Endothelial cell (in vitro differentiated cells): ENCODE measurements at regions not wholly inside any gene's neighbourhood (a gene's known extent, or its start where the extent isn't known, plus 50 kb on each side); places are given as distances from the start of the nearest gene placed in this dataset.
"Not testable (repeated sequence)": the region's sequence is repeated elsewhere in the genome, so short reads cannot be mapped to it uniquely, and the experiment has no call there.

Experiments
- DNase-seq: peaks from one replicate; pipeline ENCODE4 v3.0.0; 2021; ENCODE audit warnings: low spot score
- H3K27ac Mint-ChIP-seq: one replicate; pipeline ENCODE4 v1.8.0; 2021; ENCODE audit warnings: mixed read lengths, inconsistent platforms; ENCODE audit not compliant: unreplicated experiment
- H3K27me3 Mint-ChIP-seq: one replicate; pipeline ENCODE4 v1.8.0; 2021; ENCODE audit warnings: mild to moderate bottlenecking, moderate library complexity, mixed read lengths, inconsistent platforms; ENCODE audit not compliant: unreplicated experiment
- H3K36me3 Mint-ChIP-seq: one replicate; pipeline ENCODE4 v1.8.0; 2021; ENCODE audit warnings: mild to moderate bottlenecking, low read depth, mixed read lengths, inconsistent platforms; ENCODE audit not compliant: unreplicated experiment
- H3K4me1 Mint-ChIP-seq: one replicate; pipeline ENCODE4 v1.8.0; 2021; ENCODE audit warnings: mild to moderate bottlenecking, mixed read lengths, inconsistent platforms; ENCODE audit not compliant: unreplicated experiment
- H3K4me3 Mint-ChIP-seq: one replicate; pipeline ENCODE4 v1.8.0; 2021; ENCODE audit warnings: mild to moderate bottlenecking, mixed read lengths, inconsistent platforms; ENCODE audit not compliant: unreplicated experiment
- H3K9me3 Mint-ChIP-seq: one replicate; pipeline ENCODE4 v1.8.0; 2021; ENCODE audit warnings: mixed read lengths, inconsistent platforms; ENCODE audit not compliant: unreplicated experiment
- CTCF ChIP-seq: fragments of 200-600 bp; sonication (generic); IDR thresholded peaks from one replicate; pipeline ENCODE4 v1.5.0; 2021; ENCODE audit warnings: antibody characterized with exemption; ENCODE audit not compliant: unreplicated experiment

GRCh38 chr2:111517050-111517720, 366.8 kb downstream of the ANAPC1 start:
- not testable (repeated sequence) for H3K27me3 Mint-ChIP-seq, DNase-seq, H3K9me3 Mint-ChIP-seq, H3K4me1 Mint-ChIP-seq, H3K27ac Mint-ChIP-seq, H3K4me3 Mint-ChIP-seq, H3K36me3 Mint-ChIP-seq

- H3K9me3 Mint-ChIP-seq, H3K36me3 Mint-ChIP-seq, H3K27ac Mint-ChIP-seq, H3K27me3 Mint-ChIP-seq, DNase-seq, H3K4me3 Mint-ChIP-seq, H3K4me1 Mint-ChIP-seq: not testable (repeated sequence)
These were observed 366.3 kb downstream of the ANAPC1 start for GRCh38 chr2:111517721-111518053.

- H3K27ac Mint-ChIP-seq: no peak overlapping the region
- no peak overlapping the region for H3K4me3 Mint-ChIP-seq
- no peaks in the 10 kb centered on the region for H3K36me3 Mint-ChIP-seq
- no peak for DNase-seq
- H3K27me3 Mint-ChIP-seq: peaks cover 1% of the 10 kb centered on the region
- H3K4me1 Mint-ChIP-seq: no peaks in the 10 kb centered on the region
- TF ChIP-seq CTCF: no peak
- H3K9me3 Mint-ChIP-seq: no peaks in the 10 kb centered on the region
These were observed 364.9 kb downstream of the ANAPC1 start for GRCh38 chr2:111519071-111519470.

DNA sequence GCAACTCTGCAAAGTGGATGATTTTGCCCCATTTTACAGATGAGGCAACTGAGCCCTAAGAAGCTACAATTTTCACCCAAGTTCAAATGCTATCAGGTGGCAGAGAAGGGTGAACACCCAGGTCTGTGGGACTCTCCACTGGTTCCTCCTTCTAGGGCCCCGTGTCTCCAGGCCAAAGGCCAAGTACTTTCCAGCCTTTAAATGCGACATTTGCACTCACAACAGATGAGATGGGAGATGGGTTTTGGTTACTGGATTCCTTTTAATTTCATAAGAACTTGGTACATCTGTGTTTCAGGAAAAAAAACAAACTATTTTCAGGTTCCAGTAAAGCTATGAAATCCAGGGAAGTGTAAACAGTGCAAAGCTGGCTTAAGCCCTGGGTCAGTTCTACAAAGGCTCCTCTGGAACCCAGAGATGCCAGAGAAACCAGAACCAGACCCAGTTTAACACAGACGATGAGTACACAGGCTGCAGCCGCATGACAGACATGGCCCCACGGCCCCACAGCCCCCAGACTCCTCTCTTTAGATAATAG, 361.7 kb downstream of the ANAPC1 start:
- no peak for TF ChIP-seq CTCF
- Mint-ChIP-seq H3K36me3 (no peaks in the 10 kb centered on the region), H3K9me3 (no peaks in the 10 kb centered on the region), H3K4me1 (no peaks in the 10 kb centered on the region), H3K27me3 (peaks cover 1% of the 10 kb centered on the region), H3K4me3 (no peak overlapping the region), H3K27ac (no peak overlapping the region)
- DNase-seq: no peak

GRCh38 chr2:111523009-111523408, 361.0 kb downstream of the ANAPC1 start:
- H3K27me3 Mint-ChIP-seq: peaks cover 1% of the 10 kb centered on the region
- no peak for DNase-seq
- no peaks in the 10 kb centered on the region for H3K9me3 Mint-ChIP-seq
- no peaks in the 10 kb centered on the region for H3K4me1 Mint-ChIP-seq
- H3K36me3 Mint-ChIP-seq: no peaks in the 10 kb centered on the region
- H3K4me3 Mint-ChIP-seq: no peak overlapping the region
- no peak for TF ChIP-seq CTCF
- H3K27ac Mint-ChIP-seq: no peak overlapping the region

GRCh38 chr2:111525026-111525425, 359.0 kb downstream of the ANAPC1 start:
- H3K4me1 Mint-ChIP-seq, DNase-seq, H3K9me3 Mint-ChIP-seq, H3K36me3 Mint-ChIP-seq, H3K4me3 Mint-ChIP-seq, H3K27me3 Mint-ChIP-seq, H3K27ac Mint-ChIP-seq: not testable (repeated sequence)

DNA sequence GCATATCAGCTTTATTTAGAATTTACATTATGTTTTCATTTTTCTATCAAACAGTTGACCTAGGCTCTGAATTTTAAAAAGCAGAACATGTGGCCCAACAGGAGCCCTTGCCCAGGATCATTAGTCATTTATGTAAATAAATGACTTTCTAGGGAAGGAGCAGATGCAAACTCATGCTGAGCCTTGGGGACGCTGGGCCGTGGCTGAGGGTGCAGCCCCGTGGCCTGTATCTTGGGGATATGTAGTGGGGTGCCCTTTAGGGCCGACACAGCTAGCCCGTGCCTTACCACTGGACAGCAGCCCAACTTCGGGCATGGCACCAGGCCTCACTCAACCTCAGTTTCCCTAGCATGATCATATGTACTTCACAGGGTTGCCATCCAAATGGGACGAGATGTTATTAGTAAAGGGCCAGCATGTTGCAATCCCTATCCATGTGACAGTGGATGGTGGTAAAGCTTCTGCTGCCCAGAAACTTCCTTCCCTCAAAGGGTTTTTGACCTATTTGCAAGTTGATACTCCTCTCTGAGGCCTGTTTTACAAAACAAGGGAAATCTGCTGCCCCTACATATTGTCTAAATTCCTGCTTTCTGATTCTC, 357.9 kb downstream of the ANAPC1 start:
- not testable (repeated sequence) for H3K36me3 Mint-ChIP-seq, H3K4me1 Mint-ChIP-seq, H3K9me3 Mint-ChIP-seq, H3K4me3 Mint-ChIP-seq, DNase-seq, H3K27ac Mint-ChIP-seq, H3K27me3 Mint-ChIP-seq

DNA sequence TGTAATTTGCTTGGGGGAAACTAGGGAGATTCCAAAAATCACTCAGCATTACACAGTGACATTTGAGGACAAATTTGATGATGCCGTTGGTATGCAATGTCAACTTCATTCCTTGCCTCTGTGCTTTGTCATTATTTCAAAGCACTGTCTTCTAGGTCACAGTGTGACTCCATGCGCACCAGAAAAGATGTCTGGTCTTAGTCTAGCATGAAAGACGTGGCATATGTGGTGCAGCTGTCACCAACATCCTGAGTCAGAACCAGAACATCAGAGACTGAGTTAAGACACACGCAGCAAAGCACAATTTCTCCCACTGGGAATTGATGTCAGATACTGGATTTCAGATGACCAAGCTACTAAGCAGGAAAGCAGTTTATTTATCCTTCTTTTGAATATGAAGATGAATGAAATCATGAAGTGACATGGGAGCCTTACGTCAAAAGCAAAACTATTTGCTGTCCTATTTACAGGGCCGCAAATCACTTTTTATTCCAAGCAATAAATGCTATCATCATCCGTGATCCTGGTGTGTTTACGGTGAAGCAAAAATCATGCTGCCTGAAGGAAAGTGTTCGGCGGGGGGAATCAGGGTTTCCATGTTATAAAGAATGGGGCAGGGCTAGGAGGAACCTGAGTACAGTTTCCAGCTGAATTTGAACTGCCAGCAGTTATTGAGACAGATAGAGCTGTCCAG, 356.1 kb downstream of the ANAPC1 start:
- not testable (repeated sequence) for H3K4me3 Mint-ChIP-seq, H3K9me3 Mint-ChIP-seq, H3K4me1 Mint-ChIP-seq, H3K36me3 Mint-ChIP-seq, H3K27me3 Mint-ChIP-seq, DNase-seq, H3K27ac Mint-ChIP-seq

DNA sequence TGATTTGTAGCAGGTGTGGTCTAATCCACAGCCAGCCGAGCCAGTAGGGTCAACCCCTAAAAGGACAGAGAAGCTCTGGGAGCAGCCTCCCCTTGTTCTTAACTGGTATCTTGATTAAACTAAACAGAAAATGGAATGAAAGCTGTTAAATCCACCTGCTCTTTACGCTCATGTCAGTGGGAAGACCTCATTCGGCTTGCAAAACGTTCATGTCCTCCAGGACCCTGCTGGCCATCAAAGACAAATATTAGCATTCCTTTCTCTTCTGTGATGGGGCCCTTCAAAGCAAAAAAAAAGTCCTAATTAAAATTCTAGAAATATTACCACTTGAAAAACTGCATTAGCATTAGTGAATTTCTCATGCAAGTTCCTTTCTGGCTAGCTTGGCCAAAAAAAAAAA, 355.0 kb downstream of the ANAPC1 start:
- DNase-seq, H3K9me3 Mint-ChIP-seq, H3K4me1 Mint-ChIP-seq, H3K27ac Mint-ChIP-seq, H3K36me3 Mint-ChIP-seq, H3K27me3 Mint-ChIP-seq, H3K4me3 Mint-ChIP-seq: not testable (repeated sequence)
